ENCODE measurements at regions not wholly inside any gene's neighbourhood (a gene's known extent, or its start where the extent isn't known, plus 50 kb on each side); places are given as distances from the start of the nearest gene placed in this dataset.

DNA sequence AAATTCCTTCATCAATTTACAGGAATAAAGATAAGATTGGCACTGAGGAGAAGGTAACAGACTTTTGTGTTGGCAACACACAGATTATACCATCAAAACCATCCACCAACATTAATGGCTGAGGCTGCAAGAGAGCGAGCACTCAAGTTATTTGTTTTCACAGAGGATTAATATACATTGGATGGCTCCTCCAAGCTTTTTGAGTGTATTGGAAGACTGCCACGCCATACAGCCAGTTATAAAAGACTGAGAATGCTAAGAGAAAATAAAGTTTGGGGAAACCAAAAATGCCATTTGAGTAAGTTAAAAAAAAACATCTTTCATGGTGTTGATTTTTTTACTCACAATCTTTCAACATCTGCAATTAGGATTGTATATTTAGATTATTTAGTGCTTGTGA, 973.8 kb upstream of the SLC35B3 start:
- TF ChIP-seq NFE2L1 (CRISPR knock-in tag; IDR thresholded peaks at IDR 0.05; ENCODE audit: borderline replicate concordance): no peak
- TF ChIP-seq U2AF2 (IDR thresholded peaks at IDR 0.05; ENCODE audit: low read depth, low read length): no peak

Data from HepG2 (cell line).